CD14-positive monocyte (primary cell): ENCODE measurements at regions not wholly inside any gene's neighbourhood (a gene's known extent, or its start where the extent isn't known, plus 50 kb on each side); places are given as distances from the start of the nearest gene placed in this dataset.

Experiments used
- DNase-seq, 3 donors: peaks; one replicate each; pipeline ENCODE4 v3.0.0-alpha.2; 2011 to 2022
- H2AFZ ChIP-seq: 2 replicates; pipeline ENCODE4 v1.6.0; 2012; ENCODE audit warnings: mild to moderate bottlenecking, low read depth, low read length, inconsistent platforms; ENCODE audit not compliant: insufficient read depth, poor library complexity, severe bottlenecking
- H3K27ac ChIP-seq, 2 donors: 1 replicate in 1 of 2; 2 replicates in 1 of 2; pipeline ENCODE4 v1.5.1; 2012 to 2013; ENCODE audit warnings: low read length in 2 of 2, control low read depth in 1 of 2, inconsistent platforms in 1 of 2, low read depth in 1 of 2, mild to moderate bottlenecking in 1 of 2
- H3K27me3 ChIP-seq, 2 donors: one replicate each; pipeline versions ENCODE4 v1.6.0 to v1.6.1; 2011 to 2013; ENCODE audit warnings: low read length in 2 of 2; ENCODE audit not compliant: control insufficient read depth in 2 of 2, insufficient read depth in 2 of 2
- H3K36me3 ChIP-seq, 2 donors: replicated peaks in 1 of 2; 1 replicate in 1 of 2; 2 replicates in 1 of 2; pipeline versions ENCODE4 v1.5.1 to v1.6.1; 2012 to 2013; ENCODE audit warnings: low read length in 2 of 2, control low read depth in 1 of 2, inconsistent platforms in 1 of 2, mild to moderate bottlenecking in 1 of 2; ENCODE audit not compliant: insufficient read depth in 2 of 2, control insufficient read depth in 1 of 2
- H3K4me1 ChIP-seq, 2 donors: 1 replicate in 1 of 2; 2 replicates in 1 of 2; pipeline versions ENCODE4 v1.5.1 to v1.6.1; 2012 to 2013; ENCODE audit warnings: low read length in 2 of 2, control low read depth in 1 of 2, inconsistent platforms in 1 of 2, mild to moderate bottlenecking in 1 of 2, moderate library complexity in 1 of 2; ENCODE audit not compliant: insufficient read depth in 2 of 2, control insufficient read depth in 1 of 2
- H3K4me2 ChIP-seq: replicated peaks from 2 replicates; pipeline ENCODE3; 2012; ENCODE audit warnings: low read length, moderate library complexity, mild to moderate bottlenecking; ENCODE audit not compliant: poor library complexity, severe bottlenecking; ENCODE audit errors: extremely low read depth
- H3K4me3 ChIP-seq, 3 experiments: fragments of 200-600 bp in 1 of 3; sonication (generic) in 1 of 3; replicated peaks in 1 of 3; 1 replicate in 2 of 3; 2 replicates in 1 of 3; pipeline ENCODE4 v1.5.1; 2011 to 2013; ENCODE audit warnings: low read length in 3 of 3, mild to moderate bottlenecking in 3 of 3, control low read depth in 2 of 3, low read depth in 2 of 3, inconsistent platforms in 1 of 3, moderate library complexity in 1 of 3
- H3K79me2 ChIP-seq: 2 replicates; pipeline ENCODE4 v1.6.0; 2012; ENCODE audit warnings: mild to moderate bottlenecking, control low read depth, inconsistent platforms, low read length, moderate library complexity; ENCODE audit not compliant: insufficient read depth
- H3K9ac ChIP-seq: 2 replicates; pipeline ENCODE4 v1.6.0; 2017; ENCODE audit warnings: low read length, mild to moderate bottlenecking; ENCODE audit not compliant: insufficient read depth, poor library complexity, severe bottlenecking
- H3K9me3 ChIP-seq, 2 donors: replicated peaks in 1 of 2; 1 replicate in 1 of 2; 2 replicates in 1 of 2; pipeline versions ENCODE4 v1.5.1 to v1.6.1; 2012 to 2013; ENCODE audit warnings: low read length in 2 of 2, control low read depth in 1 of 2; ENCODE audit not compliant: control insufficient read depth in 1 of 2, insufficient read depth in 1 of 2
- H4K20me1 ChIP-seq: 2 replicates; pipeline ENCODE4 v1.6.0; 2012; ENCODE audit warnings: mild to moderate bottlenecking, low read length, control low read depth, moderate library complexity; ENCODE audit not compliant: insufficient read depth
- H3K27ac Mint-ChIP-seq, 7 donors: one replicate each; pipeline ENCODE4 v1.8.0; 2020; ENCODE audit warnings: mild to moderate bottlenecking in 7 of 7, mixed read lengths in 7 of 7, moderate library complexity in 6 of 7, inconsistent platforms in 2 of 7
- H3K27me3 Mint-ChIP-seq, 3 donors: one replicate each; pipeline ENCODE4 v1.8.0; 2021 to 2022; ENCODE audit warnings: low read depth in 3 of 3, mild to moderate bottlenecking in 3 of 3, mixed read lengths in 3 of 3, moderate library complexity in 3 of 3, inconsistent platforms in 1 of 3
- H3K36me3 Mint-ChIP-seq, 2 donors: one replicate each; pipeline ENCODE4 v1.8.0; 2020; ENCODE audit warnings: mixed read lengths in 2 of 2, inconsistent platforms in 1 of 2, mild to moderate bottlenecking in 1 of 2
- H3K4me1 Mint-ChIP-seq: one replicate; pipeline ENCODE4 v1.8.0; 2020; ENCODE audit warnings: mild to moderate bottlenecking, mixed read lengths
- H3K4me3 Mint-ChIP-seq, 2 donors: one replicate each; pipeline ENCODE4 v1.8.0; 2020; ENCODE audit warnings: mild to moderate bottlenecking in 2 of 2, mixed read lengths in 2 of 2, moderate library complexity in 1 of 2
- H3K9me3 Mint-ChIP-seq, 7 donors: one replicate each; pipeline ENCODE4 v1.8.0; 2020 to 2022; ENCODE audit warnings: mixed read lengths in 7 of 7, mild to moderate bottlenecking in 6 of 7, moderate library complexity in 6 of 7, inconsistent platforms in 2 of 7
- CTCF ChIP-seq: fragments of 200-600 bp; IDR thresholded peaks from one replicate; pipeline ENCODE4 v1.8.0; 2022; ENCODE audit warnings: antibody characterized with exemption, mild to moderate bottlenecking
- WGBS: methylation state at CpG from one replicate; pipeline ENCODE4 v1.1.5; 2013; ENCODE audit warnings: missing lambda C conversion rate; ENCODE audit not compliant: insufficient coverage; 5-methylcytosine and 5-hydroxymethylcytosine counted together
- intact Hi-C, 2 donors: fragments of 100-400 bp; cut with micrococcal nuclease; formaldehyde crosslinking; loops; one replicate each; pipeline versions ENCODE4 v1.15.0 to v1.15.1; 2023

GRCh38 chr18:44321868-44322590, 358.7 kb upstream of the SETBP1 start:
- Mint-ChIP-seq H3K4me1 (no peaks in the 10 kb centered on the region), H3K4me3 (no peak overlapping the region), H3K36me3 (no peaks in the 10 kb centered on the region), H3K27ac (no peak overlapping the region), H3K27me3 (peaks cover 0 to 3% (median 1%) of the 10 kb centered on the region in 3 donors), H3K9me3 (peaks cover 0 to 10% (median 3%) of the 10 kb centered on the region in 7 donors)
- Histone ChIP-seq H3K4me3 (no peak overlapping the region), H3K27me3 (no peaks in the 10 kb centered on the region), H3K9me3 (no peaks in the 10 kb centered on the region), H3K4me1 (no peaks in the 10 kb centered on the region), H4K20me1 (no peaks in the 10 kb centered on the region), H3K27ac (no peak overlapping the region), H3K79me2 (no peaks in the 10 kb centered on the region), H3K36me3 (no peaks in the 10 kb centered on the region), H3K4me2 (no peak overlapping the region), H3K9ac (no peak overlapping the region), H2AFZ (no peak overlapping the region)
- DNase-seq: no peak
- intact Hi-C loops: no loop called here
- TF ChIP-seq CTCF: no peak
- WGBS: 84% methylated on average over 6 of the region's 7 CpGs

GRCh38 chr18:44323125-44323524, 357.6 kb upstream of the SETBP1 start:
- Mint-ChIP-seq H3K36me3 (no peaks in the 10 kb centered on the region), H3K4me3 (no peak overlapping the region), H3K4me1 (no peaks in the 10 kb centered on the region), H3K9me3 (peaks cover 0 to 10% (median 3%) of the 10 kb centered on the region in 7 donors), H3K27ac (no peak overlapping the region), H3K27me3 (peaks cover 0 to 3% (median 1%) of the 10 kb centered on the region in 3 donors)
- no peak overlapping the region for H3K4me3 ChIP-seq
- intact Hi-C loops: no loop called here
- H3K9me3 ChIP-seq: no peaks in the 10 kb centered on the region
- DNase-seq: no peak
- no peaks in the 10 kb centered on the region for H4K20me1 ChIP-seq
- no peak for TF ChIP-seq CTCF
- H3K4me2 ChIP-seq: no peak overlapping the region
- no peak overlapping the region for H2AFZ ChIP-seq
- H3K79me2 ChIP-seq: no peaks in the 10 kb centered on the region
- no peaks in the 10 kb centered on the region for H3K27me3 ChIP-seq
- H3K36me3 ChIP-seq: no peaks in the 10 kb centered on the region
- H3K4me1 ChIP-seq: no peaks in the 10 kb centered on the region
- H3K27ac ChIP-seq: no peak overlapping the region
- no peak overlapping the region for H3K9ac ChIP-seq
